ENCODE measurements at regions not wholly inside any gene's neighbourhood (a gene's known extent, or its start where the extent isn't known, plus 50 kb on each side); places are given as distances from the start of the nearest gene placed in this dataset.

DNA sequence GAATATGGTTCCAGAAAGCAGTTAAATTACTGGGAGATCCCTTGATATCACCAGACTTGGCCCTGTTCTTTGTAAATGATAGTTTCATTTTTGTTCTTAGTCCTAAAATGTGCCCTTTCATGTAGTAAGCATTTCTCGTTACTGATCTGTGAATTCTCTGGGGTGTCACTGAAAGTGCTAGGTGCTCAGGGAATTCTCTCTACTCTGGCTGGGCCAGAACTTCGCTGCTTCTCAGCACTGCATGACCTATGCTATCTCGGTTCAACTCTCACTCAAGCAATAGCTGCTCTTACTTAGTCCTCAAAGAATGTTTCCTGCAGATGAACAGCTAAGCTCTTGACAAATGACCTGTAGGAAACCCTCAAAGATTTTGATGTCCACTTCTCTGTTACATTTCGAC lies 1144.3 kb downstream of the ADGRL3 start:
- no peak overlapping the region for H3K27ac Mint-ChIP-seq
- no peak for DNase-seq
- H3K27me3 Mint-ChIP-seq (ENCODE audit: low read depth) = no peaks in the 10 kb centered on the region
- H3K4me3 Mint-ChIP-seq = no peak overlapping the region
- H3K9me3 Mint-ChIP-seq = peaks cover 12 to 13% of the 10 kb centered on the region in 2 donors
- H3K36me3 Mint-ChIP-seq (ENCODE audit: insufficient read depth in 2 of 2) = no peaks in the 10 kb centered on the region
- ATAC-seq (replicated peaks in 1 of 2) = no peak
- H3K4me1 Mint-ChIP-seq (ENCODE audit: low read depth) = no peaks in the 10 kb centered on the region

DNA sequence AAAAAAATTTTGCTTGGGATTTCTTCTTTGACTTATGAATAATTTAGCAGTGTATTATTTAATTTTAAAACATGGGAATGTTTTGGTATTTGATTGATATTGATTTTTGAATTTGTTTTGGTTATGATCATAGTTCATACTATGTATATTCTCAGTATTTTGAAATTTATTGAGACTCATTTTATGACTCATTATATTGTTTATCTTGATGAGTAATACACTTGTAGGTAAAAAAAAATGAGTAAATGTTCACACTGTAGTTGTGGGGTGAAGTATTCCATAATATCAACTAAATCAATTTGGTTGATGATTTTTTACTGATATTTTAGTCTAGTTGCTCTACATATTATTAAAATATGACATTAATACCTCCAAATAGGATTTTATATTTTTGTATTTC lies 1142.2 kb downstream of the ADGRL3 start:
- DNase-seq = no peak
- no peak for ATAC-seq (replicated peaks in 1 of 2)
- H3K27ac Mint-ChIP-seq = no peak overlapping the region
- H3K9me3 Mint-ChIP-seq = peaks cover 14 to 18% of the 10 kb centered on the region in 2 donors
- peaks cover 0 to 3% of the 10 kb centered on the region in 2 donors for H3K36me3 Mint-ChIP-seq (ENCODE audit: insufficient read depth in 2 of 2)
- H3K4me3 Mint-ChIP-seq = no peak overlapping the region
- no peaks in the 10 kb centered on the region for H3K27me3 Mint-ChIP-seq (ENCODE audit: low read depth)
- no peaks in the 10 kb centered on the region for H3K4me1 Mint-ChIP-seq (ENCODE audit: low read depth)

- H3K9me3 Mint-ChIP-seq = peaks cover 8 to 10% of the 10 kb centered on the region in 2 donors
- no peak for DNase-seq
- no peak overlapping the region for H3K4me3 Mint-ChIP-seq
- no peaks in the 10 kb centered on the region for H3K4me1 Mint-ChIP-seq (ENCODE audit: low read depth)
- H3K27ac Mint-ChIP-seq = no peak overlapping the region
- no peak for ATAC-seq (replicated peaks in 1 of 2)
- no peaks in the 10 kb centered on the region for H3K27me3 Mint-ChIP-seq (ENCODE audit: low read depth)
- peaks cover 0 to 2% of the 10 kb centered on the region in 2 donors for H3K36me3 Mint-ChIP-seq (ENCODE audit: insufficient read depth in 2 of 2)
These were observed 1128.4 kb downstream of the ADGRL3 start for GRCh38 chr4:62328526-62328925.

DNA sequence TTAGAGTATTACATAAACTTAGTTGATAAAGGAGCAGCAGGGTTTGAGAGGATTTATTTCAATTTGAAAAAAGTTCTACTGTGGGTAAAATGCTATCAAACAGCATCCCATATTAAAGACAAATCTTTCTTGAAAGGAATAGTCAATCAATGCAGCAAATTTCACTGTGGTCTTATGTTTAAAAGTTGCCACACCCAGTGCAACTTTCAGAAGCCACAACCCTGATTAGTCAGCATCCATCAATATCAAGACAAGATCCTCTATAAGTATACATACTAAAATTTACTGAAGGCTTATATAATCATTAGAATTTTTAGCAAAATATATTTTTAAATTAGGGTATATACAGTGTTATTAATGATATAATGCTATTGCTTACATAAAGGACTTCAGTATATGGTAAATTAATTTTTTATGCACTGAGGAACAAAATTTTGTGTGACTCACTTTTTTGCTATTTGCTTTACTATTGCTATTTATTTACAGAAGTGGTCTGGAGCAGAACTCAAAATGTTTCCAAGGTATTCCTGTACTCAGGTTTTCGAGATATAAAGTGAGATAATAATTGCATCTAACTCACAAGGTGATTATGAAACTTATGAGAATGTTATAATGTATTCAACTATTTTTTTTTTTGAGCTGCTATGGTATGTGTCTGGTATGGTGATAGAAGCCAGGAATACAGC lies 1127.6 kb downstream of the ADGRL3 start:
- Mint-ChIP-seq H3K9me3 (peaks cover 5 to 8% of the 10 kb centered on the region in 2 donors), H3K4me1 (ENCODE audit: low read depth) (no peaks in the 10 kb centered on the region), H3K27ac (no peak overlapping the region), H3K4me3 (no peak overlapping the region), H3K27me3 (ENCODE audit: low read depth) (no peaks in the 10 kb centered on the region), H3K36me3 (ENCODE audit: insufficient read depth in 2 of 2) (peaks cover 0 to 2% of the 10 kb centered on the region in 2 donors)
- ATAC-seq (replicated peaks in 1 of 2) = no peak
- no peak for DNase-seq

- H3K36me3 Mint-ChIP-seq (ENCODE audit: insufficient read depth in 2 of 2) = peaks cover 0 to 2% of the 10 kb centered on the region in 2 donors
- no peaks in the 10 kb centered on the region for H3K27me3 Mint-ChIP-seq (ENCODE audit: low read depth)
- ATAC-seq (replicated peaks in 1 of 2) (no peak), DNase-seq (no peak)
- H3K4me3 Mint-ChIP-seq = no peak overlapping the region
- no peaks in the 10 kb centered on the region for H3K4me1 Mint-ChIP-seq (ENCODE audit: low read depth)
- H3K9me3 Mint-ChIP-seq = peaks cover 2 to 3% of the 10 kb centered on the region in 2 donors
- no peak overlapping the region for H3K27ac Mint-ChIP-seq
These were observed 1124.1 kb downstream of the ADGRL3 start for GRCh38 chr4:62324215-62324614.

- Mint-ChIP-seq H3K4me1 (ENCODE audit: low read depth) (no peaks in the 10 kb centered on the region), H3K9me3 (peaks cover 11 to 12% of the 10 kb centered on the region in 2 donors), H3K27me3 (ENCODE audit: low read depth) (no peaks in the 10 kb centered on the region), H3K36me3 (ENCODE audit: insufficient read depth in 2 of 2) (no peaks in the 10 kb centered on the region), H3K4me3 (no peak overlapping the region), H3K27ac (no peak overlapping the region)
- DNase-seq (no peak), ATAC-seq (replicated peaks in 1 of 2) (no peak)
These were observed 1120.5 kb downstream of the ADGRL3 start for GRCh38 chr4:62320612-62321011.

DNA sequence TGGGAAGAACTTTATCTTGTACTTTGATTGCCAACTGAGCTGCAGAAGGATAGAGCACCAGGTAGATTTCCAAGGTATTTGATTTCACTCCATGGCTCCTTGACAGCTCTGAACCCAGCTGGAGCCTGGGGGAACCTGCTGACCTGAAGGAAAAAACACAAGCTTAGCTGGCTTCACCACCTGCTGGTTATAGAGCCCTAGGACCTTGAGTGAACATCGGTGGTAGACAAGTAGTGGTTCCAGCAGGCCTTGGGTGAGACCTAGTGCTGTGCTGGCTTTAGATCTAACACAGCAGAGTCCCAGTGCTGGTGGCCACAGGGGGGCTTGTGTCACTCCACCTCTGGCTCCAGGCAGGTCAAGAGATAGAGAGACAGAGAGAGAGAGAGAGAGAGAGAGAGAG lies 1102.6 kb downstream of the ADGRL3 start:
- Mint-ChIP-seq H3K27ac (no peak overlapping the region), H3K36me3 (ENCODE audit: insufficient read depth in 2 of 2) (peaks cover 0 to 3% of the 10 kb centered on the region in 2 donors), H3K4me1 (ENCODE audit: low read depth) (no peaks in the 10 kb centered on the region), H3K4me3 (no peak overlapping the region), H3K9me3 (peaks cover 10 to 21% of the 10 kb centered on the region in 2 donors), H3K27me3 (ENCODE audit: low read depth) (no peaks in the 10 kb centered on the region)
- ATAC-seq (replicated peaks in 1 of 2) = no peak
- DNase-seq = no peak

- H3K27me3 Mint-ChIP-seq (ENCODE audit: low read depth) = no peaks in the 10 kb centered on the region
- DNase-seq (no peak), ATAC-seq (replicated peaks in 1 of 2) (no peak)
- H3K4me1 Mint-ChIP-seq (ENCODE audit: low read depth) = no peaks in the 10 kb centered on the region
- H3K4me3 Mint-ChIP-seq = no peak overlapping the region
- peaks cover 0 to 3% of the 10 kb centered on the region in 2 donors for H3K36me3 Mint-ChIP-seq (ENCODE audit: insufficient read depth in 2 of 2)
- no peak overlapping the region for H3K27ac Mint-ChIP-seq
- peaks cover 10 to 17% of the 10 kb centered on the region in 2 donors for H3K9me3 Mint-ChIP-seq
These were observed 1101.4 kb downstream of the ADGRL3 start for GRCh38 chr4:62301500-62301899.

DNA sequence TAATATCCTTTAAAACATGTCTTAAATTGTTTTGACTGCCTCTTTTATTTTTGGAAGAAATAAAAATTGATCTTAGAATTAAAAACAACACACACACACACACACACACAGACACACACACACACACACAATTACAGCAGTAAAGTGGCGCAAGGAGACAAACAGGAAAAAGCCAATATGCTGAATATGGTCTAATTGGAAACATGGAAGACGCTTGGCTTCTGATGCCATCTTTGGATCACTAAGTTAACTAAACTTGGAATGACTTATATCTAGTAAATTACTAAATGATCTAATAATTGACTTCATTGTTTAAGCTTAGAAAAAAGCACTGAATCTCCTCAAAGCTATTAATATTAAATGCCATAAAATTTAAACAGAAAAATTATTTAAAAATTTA lies 1093.4 kb downstream of the ADGRL3 start:
- Mint-ChIP-seq H3K4me3 (no peak overlapping the region), H3K9me3 (peaks cover 1 to 12% of the 10 kb centered on the region in 2 donors), H3K27me3 (ENCODE audit: low read depth) (no peaks in the 10 kb centered on the region), H3K36me3 (ENCODE audit: insufficient read depth in 2 of 2) (no peaks in the 10 kb centered on the region), H3K4me1 (ENCODE audit: low read depth) (no peaks in the 10 kb centered on the region), H3K27ac (no peak overlapping the region)
- no peak for ATAC-seq (replicated peaks in 1 of 2)
- DNase-seq = no peak

GRCh38 chr4:62292911-62293310 lies 1092.8 kb downstream of the ADGRL3 start:
- Mint-ChIP-seq H3K4me3 (no peak overlapping the region), H3K36me3 (ENCODE audit: insufficient read depth in 2 of 2) (no peaks in the 10 kb centered on the region), H3K9me3 (peaks cover 1 to 12% of the 10 kb centered on the region in 2 donors), H3K4me1 (ENCODE audit: low read depth) (no peaks in the 10 kb centered on the region), H3K27me3 (ENCODE audit: low read depth) (no peaks in the 10 kb centered on the region), H3K27ac (no peak overlapping the region)
- DNase-seq (no peak), ATAC-seq (replicated peaks in 1 of 2) (no peak)

GRCh38 chr4:62288808-62289541 lies 1088.8 kb downstream of the ADGRL3 start:
- no peak overlapping the region for H3K4me3 Mint-ChIP-seq
- H3K9me3 Mint-ChIP-seq = peaks cover 1 to 7% of the 10 kb centered on the region in 2 donors
- DNase-seq (no peak), ATAC-seq (replicated peaks in 1 of 2) (no peak)
- H3K36me3 Mint-ChIP-seq (ENCODE audit: insufficient read depth in 2 of 2) = no peaks in the 10 kb centered on the region
- H3K27ac Mint-ChIP-seq = no peak overlapping the region
- H3K4me1 Mint-ChIP-seq (ENCODE audit: low read depth) = no peaks in the 10 kb centered on the region
- H3K27me3 Mint-ChIP-seq (ENCODE audit: low read depth) = no peaks in the 10 kb centered on the region

DNA sequence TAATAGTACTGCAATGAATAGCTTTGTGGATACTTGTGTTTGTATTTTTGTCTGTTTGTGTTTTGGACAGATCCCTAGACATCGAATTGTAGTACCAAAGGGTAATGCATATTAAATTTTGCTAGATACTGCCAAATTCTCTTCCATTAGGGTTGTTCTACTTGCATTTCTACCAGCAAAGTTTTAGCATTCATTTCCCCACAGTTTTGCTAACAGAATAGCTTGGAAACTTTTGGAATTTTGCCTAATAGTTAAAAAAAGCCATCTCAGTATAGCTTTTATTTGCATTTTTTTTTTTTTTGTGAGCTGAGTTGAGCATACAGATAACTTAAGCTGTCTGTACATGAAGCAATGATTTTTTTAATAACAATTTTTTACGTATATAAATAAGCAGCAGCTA lies 1084.9 kb downstream of the ADGRL3 start:
- H3K36me3 Mint-ChIP-seq (ENCODE audit: insufficient read depth in 2 of 2) = no peaks in the 10 kb centered on the region
- DNase-seq (no peak), ATAC-seq (replicated peaks in 1 of 2) (no peak)
- no peaks in the 10 kb centered on the region for H3K4me1 Mint-ChIP-seq (ENCODE audit: low read depth)
- H3K27ac Mint-ChIP-seq = no peak overlapping the region
- H3K27me3 Mint-ChIP-seq (ENCODE audit: low read depth) = no peaks in the 10 kb centered on the region
- no peak overlapping the region for H3K4me3 Mint-ChIP-seq
- peaks cover 5 to 10% of the 10 kb centered on the region in 2 donors for H3K9me3 Mint-ChIP-seq

- Mint-ChIP-seq H3K27ac (no peak overlapping the region), H3K9me3 (peaks cover 6 to 14% of the 10 kb centered on the region in 2 donors), H3K36me3 (ENCODE audit: insufficient read depth in 2 of 2) (peaks cover 0 to 1% of the 10 kb centered on the region in 2 donors), H3K4me3 (no peak overlapping the region), H3K4me1 (ENCODE audit: low read depth) (no peaks in the 10 kb centered on the region), H3K27me3 (ENCODE audit: low read depth) (no peaks in the 10 kb centered on the region)
- ATAC-seq (replicated peaks in 1 of 2) = no peak
- no peak for DNase-seq
These were observed 1079.6 kb downstream of the ADGRL3 start for GRCh38 chr4:62279689-62280088.

Measured in activated T-cell treated with anti-CD3 and anti-CD28 coated beads, Interleukin-2, amount 50 U/mL, for 72 hours (primary cell).